HUES48 (cell line): ENCODE measurements at regions not wholly inside any gene's neighbourhood (a gene's known extent, or its start where the extent isn't known, plus 50 kb on each side); places are given as distances from the start of the nearest gene placed in this dataset.

Experiments
- H3K27ac ChIP-seq: one replicate; pipeline ENCODE4 v1.7.0; 2013; ENCODE audit warnings: low read depth, low read length, inconsistent platforms
- H3K27me3 ChIP-seq: 2 replicates; pipeline ENCODE4 v1.6.1; 2013; ENCODE audit warnings: mild to moderate bottlenecking, low read length; ENCODE audit not compliant: control insufficient read depth, insufficient read depth
- H3K36me3 ChIP-seq: 2 replicates; pipeline ENCODE4 v1.6.1; 2013; ENCODE audit warnings: low read length; ENCODE audit not compliant: control insufficient read depth, insufficient read depth
- H3K4me1 ChIP-seq: 2 replicates; pipeline ENCODE4 v1.6.1; 2013; ENCODE audit warnings: mild to moderate bottlenecking, low read length; ENCODE audit not compliant: control insufficient read depth, insufficient read depth
- H3K4me3 ChIP-seq: 2 replicates; pipeline ENCODE4 v1.5.1; 2013; ENCODE audit warnings: mild to moderate bottlenecking, low read depth, low read length
- H3K9ac ChIP-seq: 2 replicates; pipeline ENCODE4 v1.6.1; 2013; ENCODE audit warnings: mild to moderate bottlenecking, low read depth, low read length, moderate library complexity
- H3K9me3 ChIP-seq: 2 replicates; pipeline ENCODE4 v1.6.1; 2013; ENCODE audit warnings: low read length; ENCODE audit not compliant: control insufficient read depth, insufficient read depth

- Histone ChIP-seq H3K4me1 (no peaks in the 10 kb centered on the region), H3K27ac (no peak overlapping the region), H3K9ac (no peak overlapping the region)
These were observed 178.3 kb downstream of the NUAK1 start for GRCh38 chr12:105960319-105961083.

GRCh38 chr12:105961821-105962671 is 176.7 kb downstream of the NUAK1 start:
- H3K36me3 ChIP-seq = no peaks in the 10 kb centered on the region
- H3K4me1 ChIP-seq = no peaks in the 10 kb centered on the region
- no peak overlapping the region for H3K4me3 ChIP-seq
- no peaks in the 10 kb centered on the region for H3K27me3 ChIP-seq
- H3K9ac ChIP-seq = no peak overlapping the region
- H3K27ac ChIP-seq = no peak overlapping the region
- H3K9me3 ChIP-seq = no peaks in the 10 kb centered on the region

More at GRCh38 chr12:105960319-105961083, 178.3 kb downstream of the NUAK1 start:
- H3K9me3 ChIP-seq = no peaks in the 10 kb centered on the region
- no peaks in the 10 kb centered on the region for H3K36me3 ChIP-seq
- H3K27me3 ChIP-seq = no peaks in the 10 kb centered on the region
- H3K4me3 ChIP-seq = no peak overlapping the region

- H3K36me3 ChIP-seq = no peaks in the 10 kb centered on the region
- no peak overlapping the region for H3K9ac ChIP-seq
- H3K27me3 ChIP-seq = no peaks in the 10 kb centered on the region
- no peaks in the 10 kb centered on the region for H3K9me3 ChIP-seq
- H3K4me3 ChIP-seq = no peak overlapping the region
- no peak overlapping the region for H3K27ac ChIP-seq
- no peaks in the 10 kb centered on the region for H3K4me1 ChIP-seq
These were observed 171.5 kb downstream of the NUAK1 start for GRCh38 chr12:105967038-105967776.

- no peaks in the 10 kb centered on the region for H3K4me1 ChIP-seq
- no peaks in the 10 kb centered on the region for H3K9me3 ChIP-seq
- H3K4me3 ChIP-seq = no peak overlapping the region
- H3K27ac ChIP-seq = no peak overlapping the region
- no peaks in the 10 kb centered on the region for H3K27me3 ChIP-seq
- no peaks in the 10 kb centered on the region for H3K36me3 ChIP-seq
- no peak overlapping the region for H3K9ac ChIP-seq
These were observed 170.7 kb downstream of the NUAK1 start for GRCh38 chr12:105968025-105968424.

- Histone ChIP-seq H3K4me3 (no peak overlapping the region), H3K4me1 (no peaks in the 10 kb centered on the region), H3K27me3 (no peaks in the 10 kb centered on the region), H3K36me3 (no peaks in the 10 kb centered on the region), H3K9me3 (no peaks in the 10 kb centered on the region), H3K9ac (no peak overlapping the region), H3K27ac (no peak overlapping the region)
These were observed 167.9 kb downstream of the NUAK1 start for GRCh38 chr12:105970885-105971284.

- Histone ChIP-seq H3K9ac (no peak overlapping the region), H3K27me3 (no peaks in the 10 kb centered on the region), H3K4me1 (no peaks in the 10 kb centered on the region), H3K9me3 (no peaks in the 10 kb centered on the region), H3K27ac (no peak overlapping the region), H3K36me3 (no peaks in the 10 kb centered on the region), H3K4me3 (no peak overlapping the region)
These were observed 164.0 kb downstream of the NUAK1 start for GRCh38 chr12:105974738-105975137.

GRCh38 chr12:105975351-105975750 is 163.4 kb downstream of the NUAK1 start:
- Histone ChIP-seq H3K27me3 (no peaks in the 10 kb centered on the region), H3K9ac (no peak overlapping the region), H3K4me1 (no peaks in the 10 kb centered on the region), H3K27ac (no peak overlapping the region), H3K4me3 (no peak overlapping the region), H3K9me3 (no peaks in the 10 kb centered on the region), H3K36me3 (no peaks in the 10 kb centered on the region)

GRCh38 chr12:105977236-105977635 is 161.5 kb downstream of the NUAK1 start:
- Histone ChIP-seq H3K9ac (no peak overlapping the region), H3K4me3 (no peak overlapping the region), H3K4me1 (peaks cover 5% of the 10 kb centered on the region), H3K27ac (no peak overlapping the region), H3K9me3 (no peaks in the 10 kb centered on the region), H3K27me3 (no peaks in the 10 kb centered on the region), H3K36me3 (no peaks in the 10 kb centered on the region)

GRCh38 chr12:105977652-105978051 is 161.1 kb downstream of the NUAK1 start:
- no peaks in the 10 kb centered on the region for H3K27me3 ChIP-seq
- H3K4me3 ChIP-seq = no peak overlapping the region
- no peak overlapping the region for H3K27ac ChIP-seq
- H3K9ac ChIP-seq = no peak overlapping the region
- H3K36me3 ChIP-seq = no peaks in the 10 kb centered on the region
- no peaks in the 10 kb centered on the region for H3K9me3 ChIP-seq
- H3K4me1 ChIP-seq = peaks cover 5% of the 10 kb centered on the region

- H3K4me1 ChIP-seq = peaks cover 5% of the 10 kb centered on the region
- no peaks in the 10 kb centered on the region for H3K27me3 ChIP-seq
- no peaks in the 10 kb centered on the region for H3K36me3 ChIP-seq
- no peak overlapping the region for H3K27ac ChIP-seq
- no peaks in the 10 kb centered on the region for H3K9me3 ChIP-seq
- no peak overlapping the region for H3K9ac ChIP-seq
- no peak overlapping the region for H3K4me3 ChIP-seq
These were observed 160.5 kb downstream of the NUAK1 start for GRCh38 chr12:105978276-105978675.
